Hypothalamus (tissue), 51 donors: ENCODE measurements at regions not wholly inside any gene's neighbourhood (a gene's known extent, or its start where the extent isn't known, plus 50 kb on each side); places are given as distances from the start of the nearest gene placed in this dataset.
A peak's percentile ranks its signal among the peaks of the same experiment; 100 is the strongest.
"Not testable (repeated sequence)": the region's sequence is repeated elsewhere in the genome, so short reads cannot be mapped to it uniquely, and the experiment has no call there.

ENCODE experiments used
- DNase-seq, 51 donors: peaks; one replicate each; lab custom pipeline; 2025; lab: John Stamatoyannopoulos, UW

GRCh38 chr17:13862346-13862745 lies 207.0 kb upstream of the COX10 start:
- no peak for DNase-seq

GRCh38 chr17:13863436-13863835 lies 205.9 kb upstream of the COX10 start:
- DNase-seq = no peak

- DNase-seq = no peak
Observed at GRCh38 chr17:13864521-13864920, 204.8 kb upstream of the COX10 start.

- DNase-seq = peak in 1 of 51 donors; percentile 4
Observed at GRCh38 chr17:13865650-13866049, 203.7 kb upstream of the COX10 start.

- peak in 1 of 51 donors; percentile 1 for DNase-seq
Observed at GRCh38 chr17:13869331-13869940, 199.9 kb upstream of the COX10 start.

GRCh38 chr17:13871261-13871660 lies 198.0 kb upstream of the COX10 start:
- DNase-seq = no peak

- DNase-seq = no peak
Observed at GRCh38 chr17:13874134-13874533, 195.2 kb upstream of the COX10 start.

GRCh38 chr17:13874817-13875216 lies 194.5 kb upstream of the COX10 start:
- no peak for DNase-seq

- DNase-seq = no peak
Observed at GRCh38 chr17:13879961-13880466, 189.3 kb upstream of the COX10 start.

GRCh38 chr17:13883659-13884058 lies 185.6 kb upstream of the COX10 start:
- no peak for DNase-seq

- DNase-seq = no peak
Observed at GRCh38 chr17:13884347-13884746, 185.0 kb upstream of the COX10 start.

GRCh38 chr17:13885550-13885949 lies 183.8 kb upstream of the COX10 start:
- DNase-seq = no peak

- no peak for DNase-seq
Observed at GRCh38 chr17:13885953-13886889, 183.1 kb upstream of the COX10 start.

- peak in 8 of 51 donors; percentile 2 to 14 (median 10) for DNase-seq
Observed at GRCh38 chr17:13888056-13888609, 181.2 kb upstream of the COX10 start.

- DNase-seq = not testable (repeated sequence)
Observed at GRCh38 chr17:13908971-13909370, 160.3 kb upstream of the COX10 start.

GRCh38 chr17:13909901-13910519 lies 159.3 kb upstream of the COX10 start:
- DNase-seq = no peak

- no peak for DNase-seq
Observed at GRCh38 chr17:13917634-13918033, 151.7 kb upstream of the COX10 start.

- no peak for DNase-seq
Observed at GRCh38 chr17:13918247-13918646, 151.1 kb upstream of the COX10 start.

GRCh38 chr17:13919818-13920217 lies 149.5 kb upstream of the COX10 start:
- DNase-seq = no peak

- DNase-seq = no peak
Observed at GRCh38 chr17:13920413-13920812, 148.9 kb upstream of the COX10 start.
